NCI-H146 treated with DMSO at 0.1 percent for 48 hours (cell line): ENCODE measurements at regions not wholly inside any gene's neighbourhood (a gene's known extent, or its start where the extent isn't known, plus 50 kb on each side); places are given as distances from the start of the nearest gene placed in this dataset.

Source experiments
- DNase-seq: peaks from one replicate; lab custom pipeline; 2025; ENCODE audit not compliant: unreplicated experiment; lab: John Stamatoyannopoulos, UW

GRCh38 chr4:23269566-23269965 is 576.8 kb downstream of the GBA3 start:
- DNase-seq = no peak

- peak; percentile 65 for DNase-seq
Measured at GRCh38 chr4:23268072-23268771, 575.5 kb downstream of the GBA3 start.

GRCh38 chr4:23266401-23266800 is 573.7 kb downstream of the GBA3 start:
- DNase-seq = no peak

GRCh38 chr4:23260511-23260910 is 567.8 kb downstream of the GBA3 start:
- DNase-seq = no peak

GRCh38 chr4:23245203-23245832 is 552.6 kb downstream of the GBA3 start:
- peak; percentile 5 for DNase-seq

GRCh38 chr4:23242962-23243361 is 550.2 kb downstream of the GBA3 start:
- DNase-seq = no peak

GRCh38 chr4:23241408-23241807 is 548.7 kb downstream of the GBA3 start:
- no peak for DNase-seq

- DNase-seq = no peak
Measured at GRCh38 chr4:23238848-23239247, 546.1 kb downstream of the GBA3 start.

- DNase-seq = no peak
Measured at GRCh38 chr4:23237771-23238170, 545.0 kb downstream of the GBA3 start.

GRCh38 chr4:23235628-23236390 is 543.1 kb downstream of the GBA3 start:
- no peak for DNase-seq

GRCh38 chr4:23234716-23235115 is 542.0 kb downstream of the GBA3 start:
- DNase-seq = no peak

GRCh38 chr4:23234018-23234417 is 541.3 kb downstream of the GBA3 start:
- no peak for DNase-seq

GRCh38 chr4:23233596-23233995 is 540.9 kb downstream of the GBA3 start:
- no peak for DNase-seq

- DNase-seq = no peak
Measured at GRCh38 chr4:23232987-23233386, 540.2 kb downstream of the GBA3 start.

- DNase-seq = no peak
Measured at GRCh38 chr4:23225564-23225963, 532.8 kb downstream of the GBA3 start.

GRCh38 chr4:23224684-23225420 is 532.1 kb downstream of the GBA3 start:
- DNase-seq = no peak

- DNase-seq = no peak
Measured at GRCh38 chr4:23220911-23221310, 528.2 kb downstream of the GBA3 start.

GRCh38 chr4:23219779-23220408 is 527.2 kb downstream of the GBA3 start:
- no peak for DNase-seq

GRCh38 chr4:23213198-23213597 is 520.5 kb downstream of the GBA3 start:
- no peak for DNase-seq

GRCh38 chr4:23212558-23212957 is 519.8 kb downstream of the GBA3 start:
- no peak for DNase-seq

GRCh38 chr4:23207059-23207458 is 514.3 kb downstream of the GBA3 start:
- DNase-seq = no peak
